Small intestine (tissue), 7 donors: ENCODE measurements at regions not wholly inside any gene's neighbourhood (a gene's known extent, or its start where the extent isn't known, plus 50 kb on each side); places are given as distances from the start of the nearest gene placed in this dataset.

Experiments used
- DNase-seq, 2 donors: peaks; one replicate each; pipeline versions ENCODE4 v3.0.0 to v3.0.0-alpha.2; 2013
- FAIRE-seq: peaks from 2 replicates; lab custom pipeline; 2012; peaks lifted over from hg19 to GRCh38; lab: Jason Lieb, UNC
- H3K27ac ChIP-seq, 3 donors: one replicate each; pipeline ENCODE4 v1.5.1; 2013; ENCODE audit warnings: low read length in 2 of 3, mild to moderate bottlenecking in 2 of 3, control low read depth in 1 of 3, inconsistent platforms in 1 of 3, low read depth in 1 of 3, moderate library complexity in 1 of 3
- H3K27me3 ChIP-seq, 3 donors: one replicate each; pipeline ENCODE4 v1.6.1; 2013; ENCODE audit warnings: low read length in 3 of 3, inconsistent platforms in 1 of 3; ENCODE audit not compliant: control insufficient read depth in 3 of 3, insufficient read depth in 3 of 3
- H3K36me3 ChIP-seq, 3 donors: one replicate each; pipeline ENCODE4 v1.6.1; 2013; ENCODE audit warnings: low read length in 3 of 3, inconsistent platforms in 1 of 3, low read depth in 1 of 3, mild to moderate bottlenecking in 1 of 3, moderate library complexity in 1 of 3; ENCODE audit not compliant: control insufficient read depth in 3 of 3, insufficient read depth in 2 of 3
- H3K4me1 ChIP-seq, 3 donors: one replicate each; pipeline ENCODE4 v1.6.1; 2013; ENCODE audit warnings: low read length in 2 of 3, inconsistent platforms in 1 of 3, low read depth in 1 of 3, mild to moderate bottlenecking in 1 of 3, moderate library complexity in 1 of 3; ENCODE audit not compliant: control insufficient read depth in 3 of 3, insufficient read depth in 2 of 3
- H3K4me3 ChIP-seq, 3 donors: one replicate each; pipeline ENCODE4 v1.5.1; 2013; ENCODE audit warnings: low read length in 3 of 3, control low read depth in 1 of 3, inconsistent platforms in 1 of 3, low read depth in 1 of 3, mild to moderate bottlenecking in 1 of 3, moderate library complexity in 1 of 3
- H3K9me3 ChIP-seq, 2 donors: one replicate each; pipeline ENCODE4 v1.6.1; 2013; ENCODE audit warnings: low read depth in 1 of 2, low read length in 1 of 2; ENCODE audit not compliant: control insufficient read depth in 2 of 2, insufficient read depth in 1 of 2
- WGBS, 3 donors: extraction: QIAGEN DNeasy Blood & Tissue Kit; methylation state at CpG; one replicate each; pipeline ENCODE4 v1.1.7; 2013; 5-methylcytosine and 5-hydroxymethylcytosine counted together
- donor health status: healthy with polysubstance abuse.
- donor health status: control.
- donor health status: control.
- donor health status: Bipolar disorder and iron deficiency.
- donor health status: healthy.

- no peaks in the 10 kb centered on the region for H3K36me3 ChIP-seq
- FAIRE-seq = no peak
- 57 to 64% (median 63%) methylated on average over 6 of the region's 6 CpGs for WGBS, 3 donors
- peaks cover 0 to 4% (median 0%) of the 10 kb centered on the region in 3 donors for H3K27me3 ChIP-seq
- H3K4me1 ChIP-seq = no peaks in the 10 kb centered on the region
- no peaks in the 10 kb centered on the region for H3K9me3 ChIP-seq
- no peak overlapping the region for H3K4me3 ChIP-seq
- no peak for DNase-seq
- no peak overlapping the region for H3K27ac ChIP-seq
Measured at GRCh38 chr5:167304834-167305469, 986.5 kb upstream of the WWC1 start.

GRCh38 chr5:167305591-167306213 lies 985.7 kb upstream of the WWC1 start:
- FAIRE-seq (no peak), DNase-seq (no peak)
- no peaks in the 10 kb centered on the region for H3K4me1 ChIP-seq

GRCh38 chr5:167307042-167307441 lies 984.4 kb upstream of the WWC1 start:
- FAIRE-seq (no peak), DNase-seq (no peak)
- peaks cover 0 to 4% (median 0%) of the 10 kb centered on the region in 3 donors for H3K27me3 ChIP-seq
- WGBS, 3 donors = 82 to 87% (median 83%) methylated on average over 4 of the region's 4 CpGs
- H3K4me1 ChIP-seq = no peaks in the 10 kb centered on the region
- no peak overlapping the region for H3K27ac ChIP-seq
- H3K4me3 ChIP-seq = no peak overlapping the region
- no peaks in the 10 kb centered on the region for H3K9me3 ChIP-seq
- H3K36me3 ChIP-seq = no peaks in the 10 kb centered on the region

More at GRCh38 chr5:167305591-167306213, 985.7 kb upstream of the WWC1 start:
- Histone ChIP-seq H3K36me3 (no peaks in the 10 kb centered on the region), H3K27me3 (peaks cover 0 to 4% (median 0%) of the 10 kb centered on the region in 3 donors), H3K4me3 (no peak overlapping the region), H3K27ac (no peak overlapping the region), H3K9me3 (no peaks in the 10 kb centered on the region)
- 71 to 75% (median 73%) methylated on average over 9 of the region's 9 CpGs for WGBS, 3 donors

GRCh38 chr5:167308466-167308865 lies 983.0 kb upstream of the WWC1 start:
- Histone ChIP-seq H3K4me1 (no peaks in the 10 kb centered on the region), H3K27ac (no peak overlapping the region), H3K4me3 (no peak overlapping the region), H3K27me3 (peaks cover 0 to 6% (median 0%) of the 10 kb centered on the region in 3 donors), H3K36me3 (no peaks in the 10 kb centered on the region), H3K9me3 (no peaks in the 10 kb centered on the region)
- 78 to 83% (median 82%) methylated on average over 5 of the region's 5 CpGs for WGBS, 3 donors
- FAIRE-seq = no peak
- DNase-seq = no peak

DNA sequence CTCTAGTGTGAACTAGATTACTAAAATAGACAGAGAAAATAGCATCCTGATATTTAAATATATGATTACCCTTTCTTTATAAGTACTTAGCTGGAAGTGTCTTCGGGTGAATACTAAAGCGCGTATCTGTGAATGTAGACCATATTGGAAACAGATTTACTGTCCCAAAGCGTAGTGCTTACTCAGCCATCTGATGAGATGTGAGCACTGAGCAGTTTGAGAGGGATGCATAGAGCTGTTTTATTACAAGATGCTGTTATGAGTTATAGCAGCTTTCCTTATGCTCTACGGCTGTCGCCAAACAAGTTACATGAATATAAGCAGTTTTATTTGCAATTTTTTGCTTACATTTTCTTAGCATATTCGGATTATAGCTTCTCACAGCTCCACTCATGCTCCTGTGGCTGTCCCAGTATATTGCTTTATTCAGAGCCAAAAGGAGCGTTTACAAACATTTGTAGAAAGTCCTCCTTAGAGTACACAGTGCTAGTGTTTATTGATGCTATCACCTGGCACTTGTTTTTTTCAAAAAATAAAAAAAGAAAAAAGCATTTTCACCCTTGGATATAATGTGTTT lies 981.4 kb upstream of the WWC1 start:
- no peak for FAIRE-seq
- 74 to 83% (median 82%) methylated on average over 8 of the region's 8 CpGs for WGBS, 3 donors
- Histone ChIP-seq H3K27ac (no peak overlapping the region), H3K9me3 (no peaks in the 10 kb centered on the region), H3K4me1 (no peaks in the 10 kb centered on the region), H3K27me3 (peaks cover 0 to 6% (median 0%) of the 10 kb centered on the region in 3 donors), H3K4me3 (no peak overlapping the region), H3K36me3 (no peaks in the 10 kb centered on the region)
- DNase-seq = no peak

DNA sequence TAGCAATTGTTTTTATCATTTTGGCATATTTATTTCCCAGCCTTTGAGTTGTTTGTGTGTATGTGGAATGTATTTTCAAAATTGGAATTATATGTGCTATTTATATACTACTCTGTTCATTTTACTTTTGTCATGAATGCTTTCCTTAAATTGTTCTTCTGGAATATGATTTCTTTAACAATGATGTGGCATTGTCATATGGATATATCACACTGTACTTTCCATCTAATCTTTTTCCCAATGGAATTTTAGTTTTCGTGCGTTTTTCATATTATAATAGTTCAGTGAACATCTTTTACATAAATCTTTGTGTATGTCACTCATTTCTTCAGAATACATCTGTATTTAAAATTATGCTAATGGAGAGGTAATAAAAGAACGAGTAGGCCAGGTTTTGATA lies 980.1 kb upstream of the WWC1 start:
- no peaks in the 10 kb centered on the region for H3K36me3 ChIP-seq
- no peaks in the 10 kb centered on the region for H3K4me1 ChIP-seq
- no peak overlapping the region for H3K27ac ChIP-seq
- WGBS, 3 donors = 75 to 83% (median 78%) methylated on average over 3 of the region's 3 CpGs
- no peaks in the 10 kb centered on the region for H3K9me3 ChIP-seq
- DNase-seq = no peak
- peaks cover 0 to 2% (median 0%) of the 10 kb centered on the region in 3 donors for H3K27me3 ChIP-seq
- FAIRE-seq = no peak
- no peak overlapping the region for H3K4me3 ChIP-seq

DNA sequence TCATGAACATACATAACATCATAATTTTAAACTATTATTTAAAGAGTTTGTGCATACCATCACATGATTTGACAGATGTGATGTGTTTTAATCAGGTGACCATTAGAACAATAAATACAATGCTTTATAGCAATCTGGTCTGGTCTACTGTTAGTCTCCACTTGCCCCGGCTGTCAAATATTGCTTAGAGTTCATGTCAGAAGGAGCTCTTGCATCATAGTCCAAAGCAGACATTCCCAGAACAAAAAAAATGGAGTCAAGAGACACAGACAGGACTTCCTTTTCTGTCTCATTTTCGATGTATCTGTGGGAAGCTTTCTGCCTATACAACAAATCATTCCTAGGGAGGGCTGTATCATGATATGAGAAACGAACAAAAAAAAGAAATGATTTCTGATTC lies 979.2 kb upstream of the WWC1 start:
- Histone ChIP-seq H3K27ac (no peak overlapping the region), H3K36me3 (no peaks in the 10 kb centered on the region), H3K9me3 (no peaks in the 10 kb centered on the region), H3K4me3 (no peak overlapping the region), H3K4me1 (no peaks in the 10 kb centered on the region), H3K27me3 (peaks cover 0 to 2% (median 0%) of the 10 kb centered on the region in 3 donors)
- WGBS, 3 donors = 64 to 73% (median 65%) methylated on average over 3 of the region's 3 CpGs
- no peak for DNase-seq
- no peak for FAIRE-seq

DNA sequence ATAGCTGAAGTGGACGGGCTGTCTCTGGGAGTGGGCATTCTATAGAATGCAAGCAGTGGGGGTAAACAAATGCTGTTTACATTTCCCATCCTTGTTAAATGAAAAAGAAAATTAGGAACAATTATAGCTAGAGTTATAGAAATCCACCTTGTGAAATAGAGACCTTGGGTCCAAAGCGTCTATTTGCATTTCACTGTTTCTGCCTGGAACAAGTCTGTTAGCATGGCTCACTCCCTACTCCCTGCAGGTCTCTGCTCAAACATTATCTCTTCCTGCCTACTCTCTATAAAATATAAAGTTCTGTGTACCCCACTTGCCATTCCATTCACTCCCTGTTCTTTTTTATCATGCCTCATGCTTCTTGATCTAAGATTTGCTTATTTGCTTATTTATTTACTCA lies 975.7 kb upstream of the WWC1 start:
- WGBS, 3 donors = 67 to 72% (median 71%) methylated on average over 2 of the region's 2 CpGs
- no peak for FAIRE-seq

More for the DNA sequence above, 975.7 kb upstream of the WWC1 start:
- Histone ChIP-seq H3K27ac (no peak overlapping the region), H3K36me3 (no peaks in the 10 kb centered on the region), H3K27me3 (peaks cover 0 to 2% (median 0%) of the 10 kb centered on the region in 3 donors), H3K4me1 (no peaks in the 10 kb centered on the region), H3K4me3 (no peak overlapping the region), H3K9me3 (no peaks in the 10 kb centered on the region)
- no peak for DNase-seq
